MM.1S (cell line): ENCODE measurements at regions not wholly inside any gene's neighbourhood (a gene's known extent, or its start where the extent isn't known, plus 50 kb on each side); places are given as distances from the start of the nearest gene placed in this dataset.

Experiments used
- DNase-seq: peaks from one replicate; pipeline ENCODE4 v3.0.0-alpha.2; 2015
- H2AFZ ChIP-seq: fragments of 300-600 bp; sonication (generic); 2 replicates; pipeline ENCODE4 v1.6.0; 2016; ENCODE audit warnings: antibody characterized with exemption, low read length
- H3F3A ChIP-seq: fragments of 300-600 bp; sonication (generic); 2 replicates; pipeline ENCODE4 v1.6.1; 2016; ENCODE audit warnings: mild to moderate bottlenecking, antibody characterized with exemption, low read length, moderate library complexity, mixed read lengths; ENCODE audit not compliant: insufficient read depth
- H3K27ac ChIP-seq: fragments of 300-600 bp; sonication (generic); 2 replicates; pipeline ENCODE4 v1.5.1; 2016; ENCODE audit warnings: mild to moderate bottlenecking, low read length
- H3K27me3 ChIP-seq: fragments of 300-600 bp; sonication (generic); replicated peaks from 2 replicates; pipeline ENCODE4 v1.6.0; 2016; ENCODE audit warnings: low read length; ENCODE audit not compliant: insufficient read depth
- H3K36me3 ChIP-seq: fragments of 300-600 bp; sonication (generic); replicated peaks from 2 replicates; pipeline ENCODE4 v1.6.1; 2016; ENCODE audit warnings: mild to moderate bottlenecking, low read length, mixed read lengths; ENCODE audit not compliant: insufficient read depth
- H3K4me1 ChIP-seq: fragments of 300-600 bp; sonication (generic); 2 replicates; pipeline ENCODE4 v1.6.1; 2016; ENCODE audit warnings: low read length, mixed read lengths
- H3K4me2 ChIP-seq: fragments of 300-600 bp; sonication (generic); 2 replicates; pipeline ENCODE4 v1.6.0; 2016; ENCODE audit warnings: low read depth, low read length
- H3K4me3 ChIP-seq: fragments of 300-600 bp; sonication (generic); 2 replicates; pipeline ENCODE4 v1.5.1; 2016; ENCODE audit warnings: low read length, mixed read lengths
- H3K79me2 ChIP-seq: fragments of 300-600 bp; sonication (generic); 2 replicates; pipeline ENCODE4 v1.6.1; 2016; ENCODE audit warnings: mixed run types, low read length, mixed read lengths
- H3K9ac ChIP-seq: fragments of 300-600 bp; sonication (generic); 2 replicates; pipeline ENCODE4 v1.6.1; 2016; ENCODE audit warnings: low read length, mixed read lengths
- H3K9me2 ChIP-seq: fragments of 300-600 bp; sonication (generic); replicated peaks from 2 replicates; pipeline ENCODE4 v1.6.1; 2016; ENCODE audit warnings: mild to moderate bottlenecking, low read length, mixed read lengths; ENCODE audit not compliant: insufficient read depth
- H3K9me3 ChIP-seq: fragments of 300-600 bp; sonication (generic); replicated peaks from 2 replicates; pipeline ENCODE4 v1.6.1; 2016; ENCODE audit warnings: mild to moderate bottlenecking, low read length, mixed read lengths; ENCODE audit not compliant: insufficient read depth
- H4K20me1 ChIP-seq: fragments of 300-600 bp; sonication (generic); 2 replicates; pipeline ENCODE4 v1.6.1; 2016; ENCODE audit warnings: mild to moderate bottlenecking, low read length, moderate library complexity, mixed read lengths; ENCODE audit not compliant: insufficient read depth
- CTCF ChIP-seq: fragments of 300-600 bp; sonication (generic); IDR thresholded peaks from 2 replicates; pipeline ENCODE4 v1.5.1; 2016; ENCODE audit warnings: antibody characterized with exemption, low read length, mixed read lengths
- EZH2 ChIP-seq: fragments of 300-600 bp; sonication (generic); optimal IDR thresholded peaks from 2 replicates; pipeline ENCODE3; 2017; ENCODE audit warnings: low read depth, mild to moderate bottlenecking, antibody characterized with exemption, low read length, mixed read lengths
- EZH2phosphoT487 ChIP-seq: fragments of 300-600 bp; sonication (generic); IDR thresholded peaks from 2 replicates; pipeline ENCODE4 v1.6.1; 2018; ENCODE audit warnings: antibody characterized with exemption, low read length

DNA sequence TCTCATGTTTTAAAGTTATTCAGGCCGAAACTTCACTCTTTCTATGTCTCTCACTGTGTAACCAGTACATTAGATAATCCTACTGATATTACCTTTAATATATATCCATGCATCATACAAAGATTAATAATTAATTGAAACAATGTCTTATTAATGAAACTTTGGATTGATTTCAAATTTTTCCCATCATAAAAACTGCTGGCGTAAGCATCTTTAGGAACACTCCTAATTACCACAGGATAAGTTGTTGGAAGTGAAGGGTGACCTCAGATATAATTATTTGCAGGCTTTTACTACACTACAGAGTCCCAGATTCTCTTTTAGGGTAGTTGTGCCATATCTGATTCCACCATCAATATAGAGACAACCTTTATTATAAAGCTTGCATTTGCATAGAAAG, 181.3 kb upstream of the SFRP2 start:
- Histone ChIP-seq H3K36me3 (no peaks in the 10 kb centered on the region), H3K4me3 (no peak overlapping the region), H3K9me3 (no peaks in the 10 kb centered on the region), H3K79me2 (no peaks in the 10 kb centered on the region), H3F3A (no peaks in the 10 kb centered on the region), H4K20me1 (no peaks in the 10 kb centered on the region), H2AFZ (no peak overlapping the region), H3K9me2 (no peaks in the 10 kb centered on the region), H3K4me2 (no peak overlapping the region), H3K27me3 (no peaks in the 10 kb centered on the region), H3K4me1 (no peaks in the 10 kb centered on the region), H3K27ac (no peak overlapping the region), H3K9ac (no peak overlapping the region)
- no peak for DNase-seq
- no peak for TF ChIP-seq EZH2
- TF ChIP-seq EZH2phosphoT487, result no peak
- no peak for TF ChIP-seq CTCF

DNA sequence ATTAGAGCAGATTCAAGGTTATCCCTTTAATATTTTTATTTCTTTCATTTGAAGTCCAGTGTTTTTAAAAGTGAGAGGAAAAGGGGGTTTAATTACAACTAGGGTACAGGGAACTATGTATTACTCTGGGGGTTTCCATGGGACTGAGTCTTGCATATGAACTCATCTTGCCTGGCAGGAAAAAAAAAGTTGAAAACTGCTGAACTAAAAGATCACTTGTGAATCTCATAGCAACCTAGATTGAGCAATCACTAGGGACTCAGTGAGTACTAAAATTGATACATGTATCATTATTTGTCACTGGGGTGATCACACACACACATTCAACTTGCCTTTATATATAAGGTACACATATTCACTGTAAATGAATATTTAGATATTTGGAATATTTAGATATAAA, 180.7 kb upstream of the SFRP2 start:
- Histone ChIP-seq H3K27ac (no peak overlapping the region), H3K4me2 (no peak overlapping the region), H3K9me3 (no peaks in the 10 kb centered on the region), H3K9me2 (no peaks in the 10 kb centered on the region), H3K9ac (no peak overlapping the region), H2AFZ (no peak overlapping the region), H3K4me3 (no peak overlapping the region), H3K79me2 (no peaks in the 10 kb centered on the region), H3K27me3 (no peaks in the 10 kb centered on the region), H3F3A (no peaks in the 10 kb centered on the region), H4K20me1 (no peaks in the 10 kb centered on the region), H3K36me3 (no peaks in the 10 kb centered on the region), H3K4me1 (no peaks in the 10 kb centered on the region)
- no peak for TF ChIP-seq CTCF
- no peak for TF ChIP-seq EZH2
- no peak for TF ChIP-seq EZH2phosphoT487
- DNase-seq, result no peak

DNA sequence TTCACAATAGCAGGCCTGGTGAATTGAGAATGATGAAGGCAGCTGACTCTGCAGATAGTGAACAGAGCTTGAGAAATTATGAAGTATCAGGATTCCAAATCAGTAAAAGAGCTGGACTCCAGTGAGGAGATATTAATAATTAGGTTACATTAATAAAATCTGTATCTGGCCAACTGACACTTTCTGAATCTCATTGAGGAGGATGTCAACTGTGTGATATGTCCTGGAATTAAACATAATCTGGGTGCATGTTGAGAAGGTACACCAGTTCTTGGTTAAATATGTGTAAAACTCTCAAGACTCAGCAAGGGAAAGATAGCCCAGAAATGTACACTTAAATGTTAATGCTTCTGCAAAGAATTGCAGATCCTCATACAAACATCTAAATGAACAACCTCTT, 177.8 kb upstream of the SFRP2 start:
- Histone ChIP-seq H2AFZ (no peak overlapping the region), H3K9ac (no peak overlapping the region), H3K4me1 (no peaks in the 10 kb centered on the region), H3K27ac (no peak overlapping the region), H3K4me3 (no peak overlapping the region), H3K4me2 (no peak overlapping the region), H3K36me3 (no peaks in the 10 kb centered on the region), H3K27me3 (no peaks in the 10 kb centered on the region), H3K9me2 (no peaks in the 10 kb centered on the region), H3K79me2 (no peaks in the 10 kb centered on the region), H3K9me3 (no peaks in the 10 kb centered on the region), H4K20me1 (no peaks in the 10 kb centered on the region), H3F3A (no peaks in the 10 kb centered on the region)
- DNase-seq, result no peak
- no peak for TF ChIP-seq EZH2phosphoT487
- TF ChIP-seq EZH2, result no peak
- TF ChIP-seq CTCF, result no peak
